ENCODE measurements at regions not wholly inside any gene's neighbourhood (a gene's known extent, or its start where the extent isn't known, plus 50 kb on each side); places are given as distances from the start of the nearest gene placed in this dataset.
A peak's percentile ranks its signal among the peaks of the same experiment; 100 is the strongest.

- Histone ChIP-seq H2BK120ac (ENCODE audit: low read depth, low read length, poor library complexity, severe bottlenecking) (no peak overlapping the region), H3K79me1 (ENCODE audit: insufficient read depth, low read depth, low read length, poor library complexity, severe bottlenecking) (no peaks in the 10 kb centered on the region), H2AK5ac (ENCODE audit: insufficient read length, low read length) (no peak overlapping the region), H3K4me1 (ENCODE audit: insufficient read depth, low read length) (no peaks in the 10 kb centered on the region), H2BK20ac (ENCODE audit: low read depth, low read length, poor library complexity, severe bottlenecking) (no peak overlapping the region), H2AFZ (ENCODE audit: low read length) (no peak overlapping the region), H2BK12ac (ENCODE audit: insufficient read length, low read depth, low read length) (no peak overlapping the region), H3K14ac (ENCODE audit: insufficient read depth, low read length) (no peak overlapping the region), H3K9me3 (ENCODE audit: control insufficient read depth, low read depth, low read length) (no peaks in the 10 kb centered on the region), H3K9ac (ENCODE audit: extremely low read depth, insufficient read length, low read length) (no peak overlapping the region), H4K8ac (replicated peaks; ENCODE audit: insufficient read length, low read depth, low read length) (no peak overlapping the region), H3T11ph (ENCODE audit: low read length) (no peak overlapping the region), H3K18ac (ENCODE audit: insufficient read length, low read depth, low read length) (no peak overlapping the region), H3K56ac (ENCODE audit: insufficient read length, low read depth, low read length) (no peak overlapping the region), H3K23me2 (ENCODE audit: insufficient read length, low read depth, low read length, poor library complexity, severe bottlenecking) (no peaks in the 10 kb centered on the region), H3K27ac (ENCODE audit: insufficient read length, low read depth, low read length) (no peak overlapping the region), H3K27me3 (ENCODE audit: insufficient read depth, low read length) (no peaks in the 10 kb centered on the region), H3K79me2 (ENCODE audit: insufficient read depth, low read length) (no peaks in the 10 kb centered on the region), H4K91ac (ENCODE audit: insufficient read length, low read depth, low read length) (no peak overlapping the region), H2BK5ac (ENCODE audit: insufficient read length, low read length) (no peak overlapping the region), H3K4ac (ENCODE audit: low read depth, low read length) (no peak overlapping the region), H4K5ac (ENCODE audit: insufficient read length, low read depth, low read length) (no peak overlapping the region), H3K23ac (ENCODE audit: insufficient read length, low read depth, low read length) (no peak overlapping the region), H4K20me1 (ENCODE audit: control insufficient read depth, insufficient read depth, insufficient read length) (no peaks in the 10 kb centered on the region), H3K4me2 (ENCODE audit: insufficient read depth, insufficient read length, low read length) (no peak overlapping the region), H2BK15ac (ENCODE audit: low read depth, low read length) (no peak overlapping the region)
- H3K4me3 Mint-ChIP-seq: no peak overlapping the region
- TF ChIP-seq CTCF (conservative IDR thresholded peaks at IDR 0.05): no peak
- H3K27me3 Mint-ChIP-seq (ENCODE audit: low read depth): no peaks in the 10 kb centered on the region
- no peaks in the 10 kb centered on the region for H3K9me3 Mint-ChIP-seq
- H3K4me1 Mint-ChIP-seq: peaks cover 20 to 34% of the 10 kb centered on the region in 2 experiments
- peak; percentile 35 for DNase-seq
- H3K36me3 Mint-ChIP-seq (ENCODE audit: insufficient read depth in 1 of 3, low read depth in 3 of 3): no peaks in the 10 kb centered on the region
- no CpG with 5 or more reads among the region's 8 CpGs for WGBS (ENCODE audit: extremely low coverage, insufficient read length, low lambda C conversion rate)
- no peak overlapping the region for H3K27ac Mint-ChIP-seq
Measured at GRCh38 chr3:73294537-73294936, 233.1 kb downstream of the EBLN2 start.
